Peyer's patch (tissue), 4 donors: ENCODE measurements at regions not wholly inside any gene's neighbourhood (a gene's known extent, or its start where the extent isn't known, plus 50 kb on each side); places are given as distances from the start of the nearest gene placed in this dataset.

Experiments
- POLR2A ChIP-seq, 2 donors: fragments of 450-650 bp; IDR thresholded peaks; one replicate each; pipeline ENCODE4 v1.5.1; 2017; ENCODE audit warnings: antibody characterized with exemption in 2 of 2, mild to moderate bottlenecking in 2 of 2, moderate library complexity in 2 of 2
- TF ChIP-seq, protein P1 (sequence below), 6 experiments: fragments of 450-650 bp in 4 of 6; fragments of 200-600 bp in 2 of 6; sonication (generic) in 1 of 6; IDR thresholded peaks; one replicate each; pipeline ENCODE4 v1.5.1; 2017 to 2019; ENCODE audit warnings: antibody characterized with exemption in 6 of 6, mild to moderate bottlenecking in 3 of 6, moderate library complexity in 1 of 6

DNA sequence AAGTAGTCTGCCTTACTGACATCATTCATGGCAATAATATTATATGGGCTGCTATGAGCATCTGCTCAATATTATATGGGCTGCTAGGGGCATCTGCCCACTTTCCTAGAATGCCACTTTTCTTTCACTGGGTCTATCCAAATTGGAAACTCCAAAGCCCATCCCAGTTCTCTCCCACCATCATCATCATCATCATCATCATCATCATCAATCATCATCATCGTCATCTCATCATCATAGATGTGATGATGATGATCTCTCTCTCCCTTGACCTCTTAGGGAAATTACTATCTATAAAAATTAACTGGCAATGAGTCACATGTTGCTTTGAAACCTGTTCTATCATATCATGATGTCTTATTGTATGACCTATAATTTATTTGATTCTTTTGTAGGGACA lies 222.0 kb downstream of the TJP1 start:
- TF ChIP-seq, protein P1, sequence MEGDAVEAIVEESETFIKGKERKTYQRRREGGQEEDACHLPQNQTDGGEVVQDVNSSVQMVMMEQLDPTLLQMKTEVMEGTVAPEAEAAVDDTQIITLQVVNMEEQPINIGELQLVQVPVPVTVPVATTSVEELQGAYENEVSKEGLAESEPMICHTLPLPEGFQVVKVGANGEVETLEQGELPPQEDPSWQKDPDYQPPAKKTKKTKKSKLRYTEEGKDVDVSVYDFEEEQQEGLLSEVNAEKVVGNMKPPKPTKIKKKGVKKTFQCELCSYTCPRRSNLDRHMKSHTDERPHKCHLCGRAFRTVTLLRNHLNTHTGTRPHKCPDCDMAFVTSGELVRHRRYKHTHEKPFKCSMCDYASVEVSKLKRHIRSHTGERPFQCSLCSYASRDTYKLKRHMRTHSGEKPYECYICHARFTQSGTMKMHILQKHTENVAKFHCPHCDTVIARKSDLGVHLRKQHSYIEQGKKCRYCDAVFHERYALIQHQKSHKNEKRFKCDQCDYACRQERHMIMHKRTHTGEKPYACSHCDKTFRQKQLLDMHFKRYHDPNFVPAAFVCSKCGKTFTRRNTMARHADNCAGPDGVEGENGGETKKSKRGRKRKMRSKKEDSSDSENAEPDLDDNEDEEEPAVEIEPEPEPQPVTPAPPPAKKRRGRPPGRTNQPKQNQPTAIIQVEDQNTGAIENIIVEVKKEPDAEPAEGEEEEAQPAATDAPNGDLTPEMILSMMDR (IDR thresholded peaks at IDR 0.05) = no peak
- no peak for TF ChIP-seq POLR2A (IDR thresholded peaks at IDR 0.05)
